ENCODE measurements at regions not wholly inside any gene's neighbourhood (a gene's known extent, or its start where the extent isn't known, plus 50 kb on each side); places are given as distances from the start of the nearest gene placed in this dataset.

- Mint-ChIP-seq H3K27me3 (peaks cover 10% of the 10 kb centered on the region), H3K4me3 (no peak overlapping the region), H3K9me3 (peaks cover 6 to 8% of the 10 kb centered on the region in 2 donors), H3K4me1 (no peaks in the 10 kb centered on the region), H3K27ac (no peak overlapping the region)
- ATAC-seq (no peak), DNase-seq (no peak)
Measured at GRCh38 chr12:59179231-59179630, 258.9 kb upstream of the LRIG3 start.

GRCh38 chr12:59173695-59174094 is 253.4 kb upstream of the LRIG3 start:
- no peaks in the 10 kb centered on the region for H3K27me3 Mint-ChIP-seq
- H3K4me1 Mint-ChIP-seq = no peaks in the 10 kb centered on the region
- no peak overlapping the region for H3K4me3 Mint-ChIP-seq
- DNase-seq (no peak), ATAC-seq (no peak)
- H3K9me3 Mint-ChIP-seq = peaks cover 6 to 8% of the 10 kb centered on the region in 2 donors
- no peak overlapping the region for H3K27ac Mint-ChIP-seq

- H3K9me3 Mint-ChIP-seq = no peaks in the 10 kb centered on the region
- H3K4me1 Mint-ChIP-seq = no peaks in the 10 kb centered on the region
Measured at GRCh38 chr12:59168647-59169046, 248.3 kb upstream of the LRIG3 start.

GRCh38 chr12:59166457-59166856 is 246.2 kb upstream of the LRIG3 start:
- H3K4me3 Mint-ChIP-seq = no peak overlapping the region
- no peaks in the 10 kb centered on the region for H3K27me3 Mint-ChIP-seq
- no peaks in the 10 kb centered on the region for H3K9me3 Mint-ChIP-seq
- no peak overlapping the region for H3K27ac Mint-ChIP-seq
- H3K4me1 Mint-ChIP-seq = no peaks in the 10 kb centered on the region
- ATAC-seq = no peak
- no peak for DNase-seq

More at GRCh38 chr12:59168647-59169046, 248.3 kb upstream of the LRIG3 start:
- DNase-seq = no peak
- no peak for ATAC-seq
- no peak overlapping the region for H3K27ac Mint-ChIP-seq
- no peak overlapping the region for H3K4me3 Mint-ChIP-seq
- no peaks in the 10 kb centered on the region for H3K27me3 Mint-ChIP-seq

- no peak overlapping the region for H3K27ac Mint-ChIP-seq
Measured at GRCh38 chr12:59164991-59165718, 244.9 kb upstream of the LRIG3 start.

GRCh38 chr12:59164226-59164625 is 243.9 kb upstream of the LRIG3 start:
- H3K9me3 Mint-ChIP-seq = no peaks in the 10 kb centered on the region
- no peak for DNase-seq
- H3K27ac Mint-ChIP-seq = no peak overlapping the region
- ATAC-seq = no peak
- no peaks in the 10 kb centered on the region for H3K4me1 Mint-ChIP-seq
- no peaks in the 10 kb centered on the region for H3K27me3 Mint-ChIP-seq
- no peak overlapping the region for H3K4me3 Mint-ChIP-seq

More at GRCh38 chr12:59164991-59165718, 244.9 kb upstream of the LRIG3 start:
- H3K4me3 Mint-ChIP-seq = no peak overlapping the region
- DNase-seq (no peak), ATAC-seq (no peak)
- no peaks in the 10 kb centered on the region for H3K4me1 Mint-ChIP-seq
- no peaks in the 10 kb centered on the region for H3K9me3 Mint-ChIP-seq
- no peaks in the 10 kb centered on the region for H3K27me3 Mint-ChIP-seq

- H3K4me3 Mint-ChIP-seq = no peak overlapping the region
- no peak overlapping the region for H3K27ac Mint-ChIP-seq
- H3K27me3 Mint-ChIP-seq = no peaks in the 10 kb centered on the region
- ATAC-seq (no peak), DNase-seq (no peak)
- H3K4me1 Mint-ChIP-seq = no peaks in the 10 kb centered on the region
- peaks cover 4 to 9% of the 10 kb centered on the region in 2 donors for H3K9me3 Mint-ChIP-seq
Measured at GRCh38 chr12:59158681-59159080, 238.4 kb upstream of the LRIG3 start.

GRCh38 chr12:59158066-59158465 is 237.8 kb upstream of the LRIG3 start:
- Mint-ChIP-seq H3K27ac (no peak overlapping the region), H3K27me3 (no peaks in the 10 kb centered on the region), H3K9me3 (peaks cover 4 to 9% of the 10 kb centered on the region in 2 donors), H3K4me3 (no peak overlapping the region), H3K4me1 (no peaks in the 10 kb centered on the region)
- no peak for DNase-seq
- ATAC-seq = no peak

- no peak for DNase-seq
- ATAC-seq = no peak
- Mint-ChIP-seq H3K4me3 (no peak overlapping the region), H3K4me1 (no peaks in the 10 kb centered on the region), H3K27me3 (no peaks in the 10 kb centered on the region), H3K27ac (no peak overlapping the region), H3K9me3 (peaks cover 4 to 9% of the 10 kb centered on the region in 2 donors)
Measured at GRCh38 chr12:59155448-59155847, 235.1 kb upstream of the LRIG3 start.

- DNase-seq (no peak), ATAC-seq (no peak)
- Mint-ChIP-seq H3K27me3 (no peaks in the 10 kb centered on the region), H3K4me3 (no peak overlapping the region), H3K27ac (no peak overlapping the region), H3K4me1 (no peaks in the 10 kb centered on the region), H3K9me3 (peaks cover 0 to 4% of the 10 kb centered on the region in 2 donors)
Measured at GRCh38 chr12:59151243-59151642, 230.9 kb upstream of the LRIG3 start.

- Mint-ChIP-seq H3K27ac (no peak overlapping the region), H3K4me1 (no peaks in the 10 kb centered on the region), H3K27me3 (no peaks in the 10 kb centered on the region), H3K9me3 (peaks cover 0 to 4% of the 10 kb centered on the region in 2 donors), H3K4me3 (no peak overlapping the region)
- DNase-seq (peak in 1 of 2 donors; percentile 10), ATAC-seq (peak; percentile 91)
Measured at GRCh38 chr12:59149995-59150642, 229.8 kb upstream of the LRIG3 start.

GRCh38 chr12:59147791-59148190 is 227.5 kb upstream of the LRIG3 start:
- Mint-ChIP-seq H3K27ac (no peak overlapping the region), H3K4me3 (no peak overlapping the region), H3K9me3 (no peaks in the 10 kb centered on the region), H3K27me3 (no peaks in the 10 kb centered on the region), H3K4me1 (no peaks in the 10 kb centered on the region)
- no peak for ATAC-seq
- no peak for DNase-seq

GRCh38 chr12:59142183-59142790 is 222.0 kb upstream of the LRIG3 start:
- ATAC-seq (no peak), DNase-seq (no peak)
- Mint-ChIP-seq H3K4me1 (no peaks in the 10 kb centered on the region), H3K27me3 (no peaks in the 10 kb centered on the region), H3K4me3 (no peak overlapping the region), H3K27ac (no peak overlapping the region), H3K9me3 (no peaks in the 10 kb centered on the region)

- Mint-ChIP-seq H3K4me1 (no peaks in the 10 kb centered on the region), H3K27me3 (no peaks in the 10 kb centered on the region), H3K27ac (no peak overlapping the region), H3K4me3 (no peak overlapping the region), H3K9me3 (no peaks in the 10 kb centered on the region)
- DNase-seq (no peak), ATAC-seq (no peak)
Measured at GRCh38 chr12:59134750-59135149, 214.4 kb upstream of the LRIG3 start.

GRCh38 chr12:59131462-59131861 is 211.2 kb upstream of the LRIG3 start:
- DNase-seq = no peak
- no peak for ATAC-seq
- Mint-ChIP-seq H3K9me3 (peaks cover 0 to 8% of the 10 kb centered on the region in 2 donors), H3K27ac (no peak overlapping the region), H3K4me1 (no peaks in the 10 kb centered on the region), H3K4me3 (no peak overlapping the region), H3K27me3 (no peaks in the 10 kb centered on the region)

- no peaks in the 10 kb centered on the region for H3K27me3 Mint-ChIP-seq
- no peak overlapping the region for H3K27ac Mint-ChIP-seq
- ATAC-seq (no peak), DNase-seq (no peak)
- H3K4me3 Mint-ChIP-seq = no peak overlapping the region
- H3K4me1 Mint-ChIP-seq = no peaks in the 10 kb centered on the region
- H3K9me3 Mint-ChIP-seq = peaks cover 0 to 16% of the 10 kb centered on the region in 2 donors
Measured at GRCh38 chr12:59122784-59123183, 202.5 kb upstream of the LRIG3 start.
